ENCODE measurements at regions not wholly inside any gene's neighbourhood (a gene's known extent, or its start where the extent isn't known, plus 50 kb on each side); places are given as distances from the start of the nearest gene placed in this dataset.

- Histone ChIP-seq H3K27ac (no peak overlapping the region), H3K36me3 (no peaks in the 10 kb centered on the region), H3K9me3 (no peaks in the 10 kb centered on the region), H3K4me3 (no peak overlapping the region), H3K4me1 (no peaks in the 10 kb centered on the region), H3K27me3 (no peaks in the 10 kb centered on the region)
- TF ChIP-seq POLR2A (IDR thresholded peaks at IDR 0.05) (no peak), CTCF (IDR thresholded peaks at IDR 0.05) (no peak)
- DNase-seq, result no peak
Observed at GRCh38 chr5:120043431-120043830, 414.1 kb downstream of the FAM170A start.

DNA sequence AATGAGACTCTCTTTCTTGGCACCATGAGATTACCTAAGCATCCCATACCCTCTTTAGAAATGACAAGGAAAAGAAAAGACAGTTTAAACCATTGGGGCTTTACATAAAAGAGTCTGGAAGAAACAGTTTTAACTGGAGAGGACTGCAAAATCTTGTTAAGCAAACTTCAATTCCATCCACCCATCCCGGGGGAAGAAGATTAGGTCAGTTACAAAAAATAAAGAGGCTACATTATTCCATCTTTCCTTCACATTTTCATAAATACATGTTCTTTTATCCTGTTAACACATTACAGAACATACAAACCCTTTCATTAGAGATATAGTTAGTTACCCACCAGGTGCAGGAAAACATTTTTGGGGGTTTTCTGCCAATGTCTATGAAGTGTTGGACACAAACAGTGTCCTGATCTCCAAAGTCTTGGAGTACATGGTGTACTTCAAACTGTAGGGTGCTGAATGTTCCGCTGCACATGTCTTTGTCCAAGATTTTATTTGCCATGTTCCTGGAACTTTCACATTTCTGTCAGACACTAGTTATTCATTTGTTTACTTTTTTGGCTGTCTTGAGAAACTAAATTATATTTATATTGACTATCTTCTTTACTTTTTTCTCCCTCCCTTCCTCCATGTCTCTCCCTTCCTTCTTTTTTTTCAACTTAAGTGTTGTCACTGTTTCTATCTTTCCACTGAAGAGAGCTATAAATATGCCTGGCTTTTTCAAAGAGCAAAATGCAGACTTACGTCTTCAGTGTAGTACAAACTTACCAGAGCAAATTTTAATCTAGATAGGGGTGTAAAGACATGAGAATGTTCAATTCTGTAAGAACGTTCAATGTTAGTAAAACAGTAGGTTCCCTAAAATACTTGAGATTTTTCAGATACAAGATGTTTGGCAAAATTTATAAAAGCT, 410.9 kb upstream of the PRR16 start:
- H3K4me1 ChIP-seq, result no peaks in the 10 kb centered on the region

GRCh38 chr5:120053841-120054240, 410.3 kb upstream of the PRR16 start:
- H3K9me3 ChIP-seq, result no peaks in the 10 kb centered on the region
- H3K27ac ChIP-seq, result peak overlapping the region in 1 of 4 donors; percentile 26
- TF ChIP-seq POLR2A (IDR thresholded peaks at IDR 0.05), result no peak
- no peak for TF ChIP-seq CTCF (IDR thresholded peaks at IDR 0.05)
- no peaks in the 10 kb centered on the region for H3K4me1 ChIP-seq
- H3K4me3 ChIP-seq, result no peak overlapping the region
- H3K27me3 ChIP-seq, result no peaks in the 10 kb centered on the region
- H3K36me3 ChIP-seq, result no peaks in the 10 kb centered on the region
- DNase-seq, result no peak

More for the DNA sequence above, 410.9 kb upstream of the PRR16 start:
- no peak overlapping the region for H3K4me3 ChIP-seq
- no peaks in the 10 kb centered on the region for H3K9me3 ChIP-seq
- peak overlapping the region in 1 of 4 donors; percentile 26 for H3K27ac ChIP-seq
- H3K36me3 ChIP-seq, result no peaks in the 10 kb centered on the region
- TF ChIP-seq POLR2A (IDR thresholded peaks at IDR 0.05), result no peak
- no peak for TF ChIP-seq CTCF (IDR thresholded peaks at IDR 0.05)
- DNase-seq, result no peak
- no peaks in the 10 kb centered on the region for H3K27me3 ChIP-seq

- no peak for TF ChIP-seq POLR2A (IDR thresholded peaks at IDR 0.05)
- no peak for TF ChIP-seq CTCF (IDR thresholded peaks at IDR 0.05)
- no peaks in the 10 kb centered on the region for H3K4me1 ChIP-seq
Observed at GRCh38 chr5:120055858-120056257, 408.2 kb upstream of the PRR16 start.

DNA sequence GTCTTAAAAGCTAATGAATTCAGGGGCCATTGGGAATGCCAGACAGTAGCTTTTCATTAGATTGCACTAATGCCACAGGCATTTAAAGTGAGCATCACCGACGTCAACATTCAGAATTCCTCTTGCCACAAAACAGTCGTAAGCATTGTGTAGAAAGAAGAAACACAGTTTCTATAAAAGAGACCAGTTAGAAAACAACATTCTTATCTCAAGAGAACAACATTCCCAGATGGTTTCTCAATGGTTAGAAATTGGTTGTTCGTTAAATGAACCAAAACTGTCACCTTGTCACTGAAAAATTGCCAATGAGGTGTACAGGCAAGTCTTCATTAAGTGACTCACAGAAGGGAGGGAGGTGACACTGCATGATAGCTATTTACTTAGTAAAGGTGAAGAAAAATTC, 401.6 kb upstream of the PRR16 start:
- H3K4me1 ChIP-seq, result no peaks in the 10 kb centered on the region
- H3K4me3 ChIP-seq, result no peak overlapping the region
- TF ChIP-seq POLR2A (IDR thresholded peaks at IDR 0.05), result no peak
- no peak for TF ChIP-seq CTCF (IDR thresholded peaks at IDR 0.05)
- H3K27me3 ChIP-seq, result no peaks in the 10 kb centered on the region
- no peaks in the 10 kb centered on the region for H3K36me3 ChIP-seq
- DNase-seq, result no peak
- H3K9me3 ChIP-seq, result no peaks in the 10 kb centered on the region
- no peak overlapping the region for H3K27ac ChIP-seq

More at GRCh38 chr5:120055858-120056257, 408.2 kb upstream of the PRR16 start:
- no peak for DNase-seq
- H3K4me3 ChIP-seq, result no peak overlapping the region
- H3K27me3 ChIP-seq, result no peaks in the 10 kb centered on the region
- H3K27ac ChIP-seq, result no peak overlapping the region
- no peaks in the 10 kb centered on the region for H3K9me3 ChIP-seq
- H3K36me3 ChIP-seq, result no peaks in the 10 kb centered on the region
